ENCODE measurements at regions not wholly inside any gene's neighbourhood (a gene's known extent, or its start where the extent isn't known, plus 50 kb on each side); places are given as distances from the start of the nearest gene placed in this dataset.

DNA sequence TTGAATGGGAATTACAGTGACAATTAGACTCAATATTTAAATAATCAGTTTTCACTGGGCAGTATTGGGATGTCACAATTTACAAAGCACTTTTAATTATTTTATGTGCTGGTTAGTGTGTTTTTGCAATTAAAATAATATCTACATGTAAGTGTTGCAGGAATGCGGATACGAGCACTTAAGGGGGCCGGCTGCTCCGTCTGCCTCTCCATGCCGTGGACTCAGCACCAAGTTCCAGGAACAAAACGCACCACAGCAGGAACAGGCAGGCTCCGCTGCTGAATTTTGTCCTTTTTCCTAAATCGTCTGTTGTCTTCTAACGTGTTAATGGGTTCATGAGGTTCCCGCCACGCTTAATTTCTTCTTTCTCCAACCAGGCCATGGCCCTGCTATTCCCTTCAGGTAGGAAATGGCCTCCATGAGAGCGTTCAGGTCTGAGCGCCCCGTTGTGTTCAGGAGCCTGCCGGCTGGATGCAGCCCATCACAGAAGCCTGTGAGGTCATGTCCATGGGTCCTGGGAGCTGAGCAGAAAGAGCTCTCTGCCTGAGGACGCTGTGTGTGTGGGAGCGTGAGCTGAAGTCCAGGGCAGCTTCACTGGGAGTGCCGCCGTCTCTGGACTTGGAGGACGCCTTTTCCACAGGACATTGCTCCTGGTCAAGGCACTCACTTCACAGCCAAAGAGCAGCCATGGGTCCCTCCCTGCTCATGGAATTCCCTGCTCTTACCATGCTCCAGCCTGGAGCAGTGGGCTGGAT lies 730.3 kb downstream of the BRD1 start:
- ATAC-seq (replicated peaks in 1 of 2) (no peak), DNase-seq (no peak)
- H3K9me3 Mint-ChIP-seq = no peaks in the 10 kb centered on the region
- no peak overlapping the region for H3K4me3 Mint-ChIP-seq
- no peaks in the 10 kb centered on the region for H3K36me3 Mint-ChIP-seq (ENCODE audit: insufficient read depth in 2 of 2)
- no peaks in the 10 kb centered on the region for H3K27me3 Mint-ChIP-seq (ENCODE audit: low read depth)
- no peak overlapping the region for H3K27ac Mint-ChIP-seq
- H3K4me1 Mint-ChIP-seq (ENCODE audit: low read depth) = no peaks in the 10 kb centered on the region

DNA sequence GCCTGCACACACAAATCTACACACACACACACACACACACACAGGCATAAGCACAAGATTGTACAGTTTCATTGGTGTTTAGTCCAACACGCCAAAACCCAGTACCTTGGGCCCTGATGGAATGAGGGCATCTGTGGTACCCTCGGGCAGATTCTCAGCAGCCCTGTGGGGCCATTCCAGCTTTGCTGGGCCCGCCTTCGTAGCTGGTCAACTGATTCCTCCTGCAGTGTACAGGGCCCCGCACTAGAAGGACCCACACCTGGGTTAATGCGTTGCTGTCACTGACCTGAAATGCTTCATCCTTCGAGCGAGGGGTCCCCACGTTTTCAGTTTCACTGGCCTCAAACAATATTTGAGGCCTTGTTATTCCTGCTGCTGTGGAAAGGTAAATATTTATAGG lies 731.2 kb downstream of the BRD1 start:
- ATAC-seq (replicated peaks in 1 of 2) (no peak), DNase-seq (no peak)
- no peak overlapping the region for H3K4me3 Mint-ChIP-seq

DNA sequence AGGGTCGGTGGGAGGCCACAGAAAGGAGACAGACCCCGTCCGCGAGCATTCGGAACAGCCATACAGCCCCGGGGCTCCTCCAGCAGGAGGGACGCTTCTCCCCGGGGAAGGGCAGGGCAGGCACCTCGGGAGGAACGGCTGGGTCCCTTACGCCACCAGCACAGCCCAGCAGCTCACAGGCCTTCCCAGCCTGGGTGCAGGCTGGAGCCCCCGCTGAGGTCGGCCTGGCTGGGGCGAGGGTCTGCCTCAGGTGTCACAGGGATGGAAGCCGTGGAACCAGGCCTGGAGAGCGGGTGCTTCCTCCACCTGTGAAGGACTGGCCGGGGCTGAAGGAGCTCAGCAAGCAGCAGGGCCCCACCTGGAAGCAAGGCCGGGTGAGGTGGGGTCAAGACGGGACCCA lies 732.3 kb downstream of the BRD1 start:
- no peaks in the 10 kb centered on the region for H3K4me1 Mint-ChIP-seq (ENCODE audit: low read depth)
- H3K27ac Mint-ChIP-seq = no peak overlapping the region
- H3K27me3 Mint-ChIP-seq (ENCODE audit: low read depth) = no peaks in the 10 kb centered on the region
- H3K36me3 Mint-ChIP-seq (ENCODE audit: insufficient read depth in 2 of 2) = no peaks in the 10 kb centered on the region
- no peak overlapping the region for H3K4me3 Mint-ChIP-seq
- ATAC-seq (replicated peaks in 1 of 2) = no peak
- DNase-seq = no peak
- no peaks in the 10 kb centered on the region for H3K9me3 Mint-ChIP-seq

More for the DNA sequence above, 731.2 kb downstream of the BRD1 start:
- H3K27me3 Mint-ChIP-seq (ENCODE audit: low read depth) = no peaks in the 10 kb centered on the region
- no peaks in the 10 kb centered on the region for H3K9me3 Mint-ChIP-seq
- H3K27ac Mint-ChIP-seq = no peak overlapping the region
- no peaks in the 10 kb centered on the region for H3K4me1 Mint-ChIP-seq (ENCODE audit: low read depth)
- H3K36me3 Mint-ChIP-seq (ENCODE audit: insufficient read depth in 2 of 2) = no peaks in the 10 kb centered on the region

DNA sequence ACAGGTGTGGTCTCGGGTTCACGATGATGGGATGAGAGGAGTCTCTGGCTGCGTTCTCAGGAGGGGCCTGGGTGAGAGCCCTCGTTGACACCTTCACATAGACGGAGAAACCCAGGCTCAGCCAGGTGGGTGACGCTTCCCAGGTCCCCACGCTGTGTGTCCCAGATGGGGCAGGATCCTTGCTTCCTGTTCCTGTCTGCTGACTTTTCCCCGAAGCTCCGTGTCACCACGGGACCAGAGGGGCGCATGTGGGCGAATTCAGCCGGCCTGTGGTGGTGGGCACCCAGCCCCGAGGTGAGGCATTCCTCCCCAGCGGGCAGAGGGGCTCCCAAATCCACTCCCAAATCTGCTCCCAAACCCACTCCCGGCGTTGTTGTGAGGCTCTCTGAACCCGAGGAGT lies 732.8 kb downstream of the BRD1 start:
- H3K9me3 Mint-ChIP-seq = no peaks in the 10 kb centered on the region
- no peaks in the 10 kb centered on the region for H3K4me1 Mint-ChIP-seq (ENCODE audit: low read depth)
- H3K27me3 Mint-ChIP-seq (ENCODE audit: low read depth) = no peaks in the 10 kb centered on the region
- H3K27ac Mint-ChIP-seq = no peak overlapping the region
- H3K4me3 Mint-ChIP-seq = no peak overlapping the region
- H3K36me3 Mint-ChIP-seq (ENCODE audit: insufficient read depth in 2 of 2) = no peaks in the 10 kb centered on the region
- ATAC-seq (replicated peaks in 1 of 2) (no peak), DNase-seq (no peak)

DNA sequence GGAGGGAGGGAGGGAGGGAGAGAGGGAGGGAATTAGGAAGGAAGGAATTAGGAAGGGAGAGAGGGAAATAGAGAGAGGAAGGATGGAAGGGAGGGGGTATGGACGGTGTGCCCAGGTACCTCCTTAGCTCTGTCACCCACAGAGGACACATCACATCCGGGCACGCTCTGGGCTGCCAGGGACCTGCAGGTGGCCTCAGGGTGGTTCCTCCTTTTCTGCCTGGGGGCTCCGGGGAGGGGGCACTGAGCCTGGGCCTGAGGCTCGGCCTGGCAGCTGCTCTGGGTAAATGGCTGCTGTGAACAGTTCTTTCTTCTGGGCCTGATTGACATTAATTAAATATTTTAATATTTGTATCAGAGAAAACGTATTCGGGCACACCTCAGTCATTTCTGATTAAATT lies 733.5 kb downstream of the BRD1 start:
- ATAC-seq (replicated peaks in 1 of 2) = no peak
- Mint-ChIP-seq H3K36me3 (ENCODE audit: insufficient read depth in 2 of 2) (no peaks in the 10 kb centered on the region), H3K9me3 (no peaks in the 10 kb centered on the region), H3K4me1 (ENCODE audit: low read depth) (no peaks in the 10 kb centered on the region), H3K4me3 (no peak overlapping the region), H3K27me3 (ENCODE audit: low read depth) (no peaks in the 10 kb centered on the region), H3K27ac (no peak overlapping the region)
- no peak for DNase-seq

DNA sequence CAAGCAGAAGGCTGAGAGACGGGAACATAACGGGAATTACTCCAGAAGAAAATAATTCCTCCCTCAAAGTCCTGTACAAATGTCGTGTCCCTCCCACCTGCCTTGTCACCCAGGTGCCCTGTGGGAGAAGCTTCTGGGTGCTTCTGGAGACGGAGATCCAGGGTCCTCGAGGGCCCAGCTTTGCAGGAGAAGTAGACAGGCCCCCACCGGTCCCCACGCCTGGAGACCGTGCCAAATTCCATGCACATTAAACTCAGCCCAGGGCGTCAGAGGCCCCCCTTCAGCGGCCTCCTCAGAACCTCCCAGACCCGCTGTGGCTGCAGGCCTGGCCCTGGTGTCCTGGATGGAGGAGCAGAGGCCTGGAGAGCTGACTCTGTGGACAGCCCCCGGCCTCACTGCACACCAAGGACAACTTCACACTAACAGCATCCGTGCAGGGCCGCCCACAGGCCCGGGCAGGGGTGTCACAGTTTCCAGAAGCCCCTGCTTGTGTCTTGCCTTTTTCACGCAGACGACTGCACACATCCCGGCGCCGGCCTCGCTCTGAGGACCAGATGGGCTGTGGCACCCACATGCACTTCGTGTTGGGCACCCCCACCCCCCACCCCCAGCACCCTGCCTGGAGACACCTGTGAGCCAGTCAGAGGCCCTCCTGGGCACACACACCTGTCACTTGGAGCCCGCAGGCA lies 734.3 kb downstream of the BRD1 start:
- H3K27me3 Mint-ChIP-seq (ENCODE audit: low read depth) = no peaks in the 10 kb centered on the region
- no peak overlapping the region for H3K27ac Mint-ChIP-seq
- no peak overlapping the region for H3K4me3 Mint-ChIP-seq
- no peak for ATAC-seq (replicated peaks in 1 of 2)
- DNase-seq = no peak
- H3K4me1 Mint-ChIP-seq (ENCODE audit: low read depth) = no peaks in the 10 kb centered on the region
- H3K36me3 Mint-ChIP-seq (ENCODE audit: insufficient read depth in 2 of 2) = no peaks in the 10 kb centered on the region
- no peaks in the 10 kb centered on the region for H3K9me3 Mint-ChIP-seq

DNA sequence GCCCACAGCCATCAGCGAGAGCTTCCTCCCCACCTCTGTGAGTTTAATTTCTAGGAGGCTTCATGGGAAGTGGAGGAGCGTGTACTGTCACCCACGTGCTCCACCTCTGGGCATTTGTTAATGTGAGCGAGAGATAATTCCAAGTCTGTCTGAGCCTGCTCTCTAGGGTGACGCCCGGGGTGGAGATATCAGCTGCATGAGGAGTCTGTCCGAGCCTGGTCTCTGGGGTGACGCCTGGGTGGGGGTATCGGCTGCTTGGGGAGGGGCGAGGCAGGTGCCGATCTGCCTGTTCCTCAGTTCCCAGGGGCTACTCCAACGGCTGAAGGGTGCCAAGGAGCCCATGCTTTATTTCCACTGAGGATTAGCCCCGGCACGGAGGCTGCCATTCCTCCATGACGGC lies 735.0 kb downstream of the BRD1 start:
- ATAC-seq (replicated peaks in 1 of 2) = no peak

DNA sequence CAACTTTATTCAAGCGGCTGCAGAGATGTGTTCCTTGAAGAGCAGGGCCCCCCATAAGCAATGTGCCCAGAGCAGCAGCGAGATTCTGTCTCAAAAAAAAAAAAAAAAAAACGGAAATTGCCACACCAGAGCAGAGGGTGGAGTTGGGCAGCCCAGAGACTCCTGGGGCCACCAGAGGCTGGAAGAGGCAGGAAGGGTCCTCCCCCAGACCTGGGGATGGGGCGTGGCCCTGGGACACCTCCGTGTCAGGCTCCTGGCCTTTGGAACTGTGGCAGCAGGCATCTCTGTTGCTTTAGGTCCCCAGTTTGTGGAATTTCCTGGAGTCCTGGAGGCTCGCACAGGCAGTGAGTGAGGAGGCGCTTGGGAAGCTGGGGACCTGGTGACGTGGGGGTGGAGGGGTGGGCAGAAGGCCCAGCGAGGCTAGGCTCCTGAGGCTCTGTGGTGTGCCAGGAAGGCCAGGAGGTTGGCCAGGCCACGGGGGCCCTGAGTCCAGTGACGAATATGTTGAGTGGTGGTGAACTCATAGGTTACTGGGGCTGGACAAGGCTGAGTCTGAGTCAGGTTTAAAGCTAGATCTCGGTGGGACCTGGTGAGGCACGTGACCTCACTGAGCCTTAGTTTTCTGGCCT lies 735.6 kb downstream of the BRD1 start:
- Mint-ChIP-seq H3K4me3 (no peak overlapping the region), H3K4me1 (ENCODE audit: low read depth) (no peaks in the 10 kb centered on the region), H3K27me3 (ENCODE audit: low read depth) (no peaks in the 10 kb centered on the region), H3K9me3 (no peaks in the 10 kb centered on the region), H3K36me3 (ENCODE audit: insufficient read depth in 2 of 2) (no peaks in the 10 kb centered on the region), H3K27ac (no peak overlapping the region)
- ATAC-seq (replicated peaks in 1 of 2) = no peak
- DNase-seq = no peak

More for the DNA sequence above, 735.0 kb downstream of the BRD1 start:
- H3K4me3 Mint-ChIP-seq = no peak overlapping the region
- no peak overlapping the region for H3K27ac Mint-ChIP-seq
- H3K36me3 Mint-ChIP-seq (ENCODE audit: insufficient read depth in 2 of 2) = no peaks in the 10 kb centered on the region
- no peaks in the 10 kb centered on the region for H3K4me1 Mint-ChIP-seq (ENCODE audit: low read depth)
- no peaks in the 10 kb centered on the region for H3K9me3 Mint-ChIP-seq
- DNase-seq = no peak
- H3K27me3 Mint-ChIP-seq (ENCODE audit: low read depth) = no peaks in the 10 kb centered on the region

DNA sequence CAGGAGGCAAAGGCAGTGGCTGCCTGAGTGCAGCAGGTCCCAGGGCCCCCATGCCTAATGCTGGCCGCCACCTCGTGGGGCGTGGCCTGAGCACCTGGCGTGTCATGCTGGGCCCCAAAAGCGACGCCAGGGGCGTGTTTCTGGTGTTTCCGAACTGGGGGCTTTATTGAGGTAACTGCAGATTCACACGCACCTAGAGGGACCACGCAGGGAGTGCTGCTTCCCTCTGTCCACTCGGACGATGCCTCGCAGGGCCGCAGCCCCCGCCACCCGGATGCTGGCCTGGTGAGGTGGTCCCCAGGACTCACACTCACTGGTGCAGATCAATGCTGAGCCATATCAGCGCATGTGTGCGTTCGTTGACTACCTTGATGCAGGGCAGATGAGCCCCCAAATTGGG lies 736.2 kb downstream of the BRD1 start:
- no peaks in the 10 kb centered on the region for H3K36me3 Mint-ChIP-seq (ENCODE audit: insufficient read depth in 2 of 2)
- no peaks in the 10 kb centered on the region for H3K4me1 Mint-ChIP-seq (ENCODE audit: low read depth)
- no peaks in the 10 kb centered on the region for H3K9me3 Mint-ChIP-seq
- H3K4me3 Mint-ChIP-seq = no peak overlapping the region
- no peak for ATAC-seq (replicated peaks in 1 of 2)
- H3K27me3 Mint-ChIP-seq (ENCODE audit: low read depth) = no peaks in the 10 kb centered on the region
- H3K27ac Mint-ChIP-seq = no peak overlapping the region
- DNase-seq = no peak

DNA sequence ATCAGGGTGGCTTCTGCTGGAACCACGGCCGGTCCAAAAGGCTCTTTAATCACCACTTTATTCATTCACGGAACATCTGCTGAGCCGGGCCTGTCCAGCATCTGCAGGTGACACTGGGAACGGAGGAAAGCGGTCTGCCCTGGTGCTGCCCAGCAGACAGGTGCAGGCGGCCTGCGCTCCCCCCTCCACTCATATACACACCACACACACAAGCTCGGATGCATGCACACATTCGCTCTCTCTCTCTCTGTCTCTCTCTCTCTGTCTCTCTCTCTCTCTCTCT lies 736.9 kb downstream of the BRD1 start:
- no peak for ATAC-seq (replicated peaks in 1 of 2)
- H3K4me1 Mint-ChIP-seq (ENCODE audit: low read depth) = no peaks in the 10 kb centered on the region

DNA sequence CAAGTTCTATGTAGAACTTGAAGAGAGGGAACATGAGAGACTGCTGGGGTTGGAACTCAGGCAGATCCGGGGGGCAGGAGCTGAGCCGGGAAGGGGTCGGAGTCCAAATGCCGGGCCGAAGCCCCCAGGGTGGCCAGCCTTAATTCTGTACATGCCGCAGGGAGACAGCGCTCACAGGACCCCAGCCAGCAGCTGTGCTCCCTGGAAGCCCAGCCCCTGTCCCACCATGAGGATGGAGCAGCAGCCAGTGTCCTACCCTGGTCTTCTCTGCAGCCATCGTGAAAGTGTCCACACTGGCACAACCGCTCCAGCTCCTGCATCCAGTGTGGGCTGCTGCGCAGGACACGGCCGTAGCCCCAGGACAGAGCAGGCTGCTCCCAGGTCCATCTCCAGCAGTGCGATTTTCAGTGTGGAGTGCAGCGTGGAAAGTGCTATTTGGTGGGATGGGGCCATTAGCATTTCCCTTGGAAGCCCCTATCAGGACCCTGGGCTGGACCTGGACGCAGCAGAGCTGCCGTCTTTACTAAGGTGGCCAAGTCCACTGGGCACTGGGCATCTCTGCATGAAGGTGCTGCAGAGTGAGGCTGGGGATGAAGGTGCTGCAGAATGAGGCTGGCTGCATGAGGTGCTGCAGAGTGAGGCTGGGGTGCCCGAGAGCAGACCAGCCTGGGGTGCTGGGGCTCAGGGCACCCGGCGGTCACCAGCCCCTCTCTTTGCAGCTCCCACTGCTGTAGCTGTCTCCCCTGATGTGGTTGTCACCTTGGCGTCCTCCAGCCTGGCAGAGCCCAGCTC lies 737.4 kb downstream of the BRD1 start:
- Mint-ChIP-seq H3K27me3 (ENCODE audit: low read depth) (no peaks in the 10 kb centered on the region), H3K9me3 (no peaks in the 10 kb centered on the region), H3K4me1 (ENCODE audit: low read depth) (no peaks in the 10 kb centered on the region), H3K36me3 (ENCODE audit: insufficient read depth in 2 of 2) (no peaks in the 10 kb centered on the region), H3K27ac (no peak overlapping the region), H3K4me3 (no peak overlapping the region)
- no peak for ATAC-seq (replicated peaks in 1 of 2)
- DNase-seq = no peak

More for the DNA sequence above, 736.9 kb downstream of the BRD1 start:
- no peak overlapping the region for H3K27ac Mint-ChIP-seq
- H3K9me3 Mint-ChIP-seq = no peaks in the 10 kb centered on the region
- no peaks in the 10 kb centered on the region for H3K36me3 Mint-ChIP-seq (ENCODE audit: insufficient read depth in 2 of 2)
- no peaks in the 10 kb centered on the region for H3K27me3 Mint-ChIP-seq (ENCODE audit: low read depth)
- no peak overlapping the region for H3K4me3 Mint-ChIP-seq
- no peak for DNase-seq

DNA sequence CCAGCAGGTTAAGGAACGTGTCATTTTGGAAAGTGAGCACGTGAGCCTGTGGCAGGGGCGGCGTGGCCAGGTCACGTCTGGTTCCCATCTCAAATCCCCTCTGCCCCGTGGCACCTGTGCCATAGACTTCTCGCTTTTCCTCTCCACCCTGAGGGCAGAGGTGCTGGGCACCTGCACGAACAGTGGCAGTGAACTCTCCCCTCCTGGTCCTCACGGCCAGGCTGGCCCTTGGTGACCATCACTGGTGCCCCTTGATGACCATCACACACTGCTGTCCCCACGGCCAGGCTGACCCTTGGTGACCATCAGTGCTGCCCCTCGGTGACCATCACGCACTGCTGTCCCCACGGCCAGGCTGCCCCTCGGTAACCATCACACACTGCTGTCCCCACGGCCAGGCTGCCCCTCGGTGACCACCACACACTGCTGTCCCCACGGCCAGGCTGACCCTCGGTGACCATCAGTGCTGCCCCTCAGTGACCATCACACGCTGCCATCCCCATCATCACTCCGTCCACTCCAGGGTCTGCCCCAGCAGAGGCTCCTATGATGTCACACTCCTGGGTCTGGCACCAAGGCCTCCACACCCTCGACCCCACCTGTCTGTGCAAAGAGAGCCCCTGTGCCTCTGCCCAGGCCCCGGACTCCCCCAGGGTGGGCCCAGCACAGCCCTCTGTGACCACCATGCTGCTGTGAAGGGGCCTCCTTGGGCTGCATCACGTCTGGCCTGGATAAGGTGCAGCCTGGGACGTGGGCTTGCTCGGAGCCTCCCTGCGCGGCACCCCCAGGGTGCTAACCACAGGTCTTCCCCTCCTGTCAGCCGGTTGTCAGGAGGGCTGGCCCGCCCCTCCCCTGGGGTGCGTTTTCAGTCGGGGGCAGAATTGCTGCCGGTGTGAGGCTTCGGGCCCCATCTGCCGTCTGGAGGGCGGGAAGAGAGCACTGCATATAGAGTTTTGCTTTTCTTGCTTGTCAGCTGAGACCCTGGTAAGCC lies 738.6 kb downstream of the BRD1 start:
- no peaks in the 10 kb centered on the region for H3K36me3 Mint-ChIP-seq (ENCODE audit: insufficient read depth in 2 of 2)
- H3K9me3 Mint-ChIP-seq = no peaks in the 10 kb centered on the region
- no peak overlapping the region for H3K4me3 Mint-ChIP-seq
- no peak overlapping the region for H3K27ac Mint-ChIP-seq
- H3K27me3 Mint-ChIP-seq (ENCODE audit: low read depth) = no peaks in the 10 kb centered on the region
- no peaks in the 10 kb centered on the region for H3K4me1 Mint-ChIP-seq (ENCODE audit: low read depth)
- ATAC-seq (replicated peaks in 1 of 2) = no peak
- DNase-seq = no peak
